ENCODE measurements at regions not wholly inside any gene's neighbourhood (a gene's known extent, or its start where the extent isn't known, plus 50 kb on each side); places are given as distances from the start of the nearest gene placed in this dataset.

- DNase-seq (ENCODE audit: low spot score), result no peak
These were observed 178.0 kb upstream of the BMPER start for GRCh38 chr7:33727315-33727714.

- no peak for DNase-seq (ENCODE audit: low spot score)
These were observed 176.3 kb upstream of the BMPER start for GRCh38 chr7:33728873-33729551.

- DNase-seq (ENCODE audit: low spot score), result no peak
These were observed 175.6 kb upstream of the BMPER start for GRCh38 chr7:33729726-33730125.

GRCh38 chr7:33730958-33731357 is 174.4 kb upstream of the BMPER start:
- DNase-seq (ENCODE audit: low spot score), result no peak

- DNase-seq (ENCODE audit: low spot score), result no peak
These were observed 173.4 kb upstream of the BMPER start for GRCh38 chr7:33731912-33732311.

DNA sequence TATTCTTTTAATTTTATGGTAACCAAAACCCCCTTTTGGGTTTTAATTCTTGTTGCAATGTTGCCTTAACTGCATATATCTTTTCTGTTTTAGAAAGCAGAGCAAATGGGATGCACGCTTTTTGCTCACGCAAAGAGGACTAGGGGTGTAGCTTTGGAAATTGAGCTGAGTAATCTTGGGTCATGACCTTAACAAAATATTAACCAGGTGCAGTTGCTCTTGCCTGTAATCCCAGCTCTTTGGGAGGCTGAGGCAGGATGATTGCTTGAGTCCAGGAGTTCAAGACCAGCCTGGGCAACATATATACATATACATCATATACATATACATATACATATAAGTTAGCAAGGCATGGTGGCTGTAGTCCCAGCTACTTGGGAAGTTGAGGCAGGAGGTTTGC is 172.9 kb upstream of the BMPER start:
- DNase-seq (ENCODE audit: low spot score), result peak; percentile 5

GRCh38 chr7:33733870-33734650 is 171.3 kb upstream of the BMPER start:
- DNase-seq (ENCODE audit: low spot score), result no peak

GRCh38 chr7:33735403-33735802 is 169.9 kb upstream of the BMPER start:
- DNase-seq (ENCODE audit: low spot score), result no peak

GRCh38 chr7:33736521-33737221 is 168.7 kb upstream of the BMPER start:
- no peak for DNase-seq (ENCODE audit: low spot score)

- no peak for DNase-seq (ENCODE audit: low spot score)
These were observed 166.9 kb upstream of the BMPER start for GRCh38 chr7:33738260-33738935.

DNA sequence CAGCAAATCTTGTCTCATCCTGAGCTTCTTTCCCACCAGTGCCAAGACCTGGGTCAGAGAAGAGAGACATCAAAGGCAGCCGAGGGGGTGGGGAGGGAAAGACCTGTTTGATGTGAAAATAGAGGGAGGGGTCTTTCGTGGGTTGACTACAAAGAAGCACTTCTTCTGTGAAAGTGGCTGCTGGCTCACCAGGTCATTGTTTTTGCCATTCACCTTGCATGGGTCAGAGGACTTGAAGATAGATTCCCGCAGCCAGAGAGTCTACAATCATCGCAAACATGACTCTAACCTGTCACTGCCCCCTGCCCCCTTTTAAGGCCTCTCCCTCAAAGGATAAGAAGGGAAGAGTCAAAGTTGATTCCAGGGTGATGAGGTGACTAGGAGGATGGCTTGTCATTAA is 166.1 kb upstream of the BMPER start:
- DNase-seq (ENCODE audit: low spot score), result no peak

GRCh38 chr7:33742521-33742920 is 162.8 kb upstream of the BMPER start:
- no peak for DNase-seq (ENCODE audit: low spot score)

GRCh38 chr7:33742999-33743587 is 162.2 kb upstream of the BMPER start:
- no peak for DNase-seq (ENCODE audit: low spot score)

DNA sequence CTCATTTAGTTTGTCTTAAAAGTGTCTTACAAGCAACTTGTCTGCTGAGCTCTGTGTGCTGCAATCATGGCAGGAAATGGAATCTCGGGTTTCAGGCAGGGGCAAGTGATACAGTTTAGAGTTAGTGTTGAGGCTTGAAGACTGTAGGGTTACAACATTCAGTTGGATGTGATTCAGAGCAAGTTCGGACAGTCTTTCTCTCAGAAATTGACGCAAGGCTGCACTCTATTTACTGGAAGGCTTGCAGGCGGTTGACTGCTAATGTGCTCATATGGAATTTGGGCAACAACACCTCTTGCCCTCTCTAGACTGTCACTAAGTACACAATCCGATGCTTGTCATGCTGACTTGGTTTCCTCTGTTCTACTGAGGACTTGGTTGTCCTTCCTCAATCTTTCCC is 161.7 kb upstream of the BMPER start:
- no peak for DNase-seq (ENCODE audit: low spot score)

DNA sequence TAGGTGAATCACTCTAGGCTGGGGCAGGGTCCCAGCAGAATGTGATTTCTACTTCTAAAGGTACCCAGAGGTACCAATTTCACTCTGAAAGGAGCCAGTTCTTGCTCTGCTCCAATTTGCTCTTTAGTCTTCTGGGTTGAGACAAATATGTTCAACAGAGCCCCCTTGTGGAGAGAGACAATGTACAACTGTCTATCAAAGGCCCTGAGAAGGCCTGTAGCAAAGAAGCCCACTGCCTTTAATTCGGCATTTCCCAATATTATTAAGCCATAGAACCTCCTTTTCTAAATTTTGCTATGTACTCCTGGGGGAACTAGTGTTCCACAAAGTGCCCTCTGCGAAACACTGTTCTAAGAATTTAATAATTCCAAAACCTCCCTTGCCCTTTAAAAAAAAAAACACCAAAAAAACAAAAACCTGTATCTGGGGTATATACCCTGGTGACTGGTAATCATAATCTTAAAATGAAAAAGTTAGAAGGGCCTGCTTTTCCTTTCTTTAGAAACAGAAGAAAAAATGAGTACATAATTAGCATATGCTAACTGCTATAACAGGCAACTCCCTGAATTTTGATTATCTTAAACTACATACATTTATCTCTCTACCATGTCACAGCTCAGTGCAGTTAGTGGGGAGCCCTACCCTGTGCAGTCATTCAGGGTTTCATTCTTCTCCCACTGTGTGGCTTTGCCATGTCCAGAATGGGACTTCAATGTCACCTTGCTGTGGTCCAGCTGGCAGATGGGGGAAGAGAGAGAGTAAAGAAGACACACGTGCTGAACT is 160.9 kb upstream of the BMPER start:
- DNase-seq (ENCODE audit: low spot score), result peak; percentile 23

GRCh38 chr7:33745934-33746333 is 159.4 kb upstream of the BMPER start:
- DNase-seq (ENCODE audit: low spot score), result no peak

GRCh38 chr7:33748793-33749192 is 156.5 kb upstream of the BMPER start:
- DNase-seq (ENCODE audit: low spot score), result no peak

GRCh38 chr7:33750177-33750576 is 155.2 kb upstream of the BMPER start:
- no peak for DNase-seq (ENCODE audit: low spot score)

DNA sequence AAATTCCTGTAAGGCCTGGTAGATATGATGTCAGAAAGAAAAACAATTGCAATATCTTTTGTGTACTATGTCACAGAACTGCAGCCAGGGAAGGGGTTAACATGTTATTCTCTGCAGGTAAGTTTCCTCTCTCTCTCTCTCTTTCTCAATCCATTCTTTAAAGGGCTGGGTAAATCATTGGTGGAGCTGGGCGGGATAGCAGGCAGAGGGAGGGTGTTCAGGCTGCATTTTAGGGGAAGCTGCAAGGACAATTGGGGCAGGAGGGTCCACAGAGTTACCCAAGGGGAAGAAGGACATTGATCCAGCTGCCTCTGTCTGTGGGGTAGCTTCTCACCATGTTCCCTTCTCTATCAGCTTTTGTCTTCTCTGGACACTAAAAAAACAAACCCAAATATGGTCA is 153.9 kb upstream of the BMPER start:
- no peak for DNase-seq (ENCODE audit: low spot score)

- DNase-seq (ENCODE audit: low spot score), result no peak
These were observed 151.3 kb upstream of the BMPER start for GRCh38 chr7:33753881-33754525.

Data from kidney tubule cell (primary cell).